ENCODE measurements at regions not wholly inside any gene's neighbourhood (a gene's known extent, or its start where the extent isn't known, plus 50 kb on each side); places are given as distances from the start of the nearest gene placed in this dataset.

- no peak for DNase-seq
Observed at GRCh38 chr5:3654515-3654914, 58.9 kb downstream of the IRX1 start.

DNA sequence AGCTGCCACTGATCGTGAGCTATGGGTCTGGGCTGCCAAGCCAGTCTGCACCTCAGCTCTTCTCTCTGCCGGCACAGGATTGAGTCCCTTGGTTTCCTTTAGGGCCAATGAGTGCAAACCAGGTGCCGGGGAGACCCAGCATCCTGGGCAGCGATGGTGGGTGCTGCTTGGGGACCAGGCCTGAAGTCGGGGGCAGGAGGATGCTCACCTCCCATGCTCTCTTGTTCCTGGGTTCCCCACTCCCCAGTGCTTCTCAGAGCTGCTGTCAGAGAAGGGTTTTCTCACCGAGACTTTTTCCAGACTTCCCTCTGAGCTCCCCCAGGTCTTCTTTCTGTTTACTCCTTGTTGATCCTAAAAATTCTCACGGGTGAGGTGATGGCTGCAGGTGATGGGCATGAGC lies 61.2 kb downstream of the IRX1 start:
- no peak for DNase-seq

- no peak for DNase-seq
Observed at GRCh38 chr5:3657364-3658022, 61.9 kb downstream of the IRX1 start.

- DNase-seq: no peak
Observed at GRCh38 chr5:3658929-3659328, 63.3 kb downstream of the IRX1 start.

GRCh38 chr5:3659907-3660306 lies 64.3 kb downstream of the IRX1 start:
- no peak for DNase-seq

DNA sequence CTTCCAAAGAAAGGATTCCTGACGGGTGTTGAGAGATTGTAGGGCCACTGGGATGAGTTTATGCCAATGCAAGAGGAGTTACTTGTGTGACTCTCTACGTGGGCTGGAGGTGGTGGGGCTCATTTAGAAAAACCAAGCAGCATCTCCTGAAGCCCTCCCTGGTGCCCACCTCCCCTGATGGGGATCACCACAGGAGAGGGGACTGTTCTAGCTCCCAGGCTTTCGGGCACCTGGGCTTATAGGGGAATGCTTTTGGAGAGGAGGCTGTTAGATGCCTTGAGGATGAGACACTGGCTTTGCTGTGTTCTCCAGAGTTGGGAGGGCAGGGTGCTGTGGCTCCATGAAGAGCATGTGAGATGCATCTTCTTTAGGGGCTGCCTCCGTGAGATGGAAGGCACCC lies 65.0 kb downstream of the IRX1 start:
- DNase-seq: no peak

DNA sequence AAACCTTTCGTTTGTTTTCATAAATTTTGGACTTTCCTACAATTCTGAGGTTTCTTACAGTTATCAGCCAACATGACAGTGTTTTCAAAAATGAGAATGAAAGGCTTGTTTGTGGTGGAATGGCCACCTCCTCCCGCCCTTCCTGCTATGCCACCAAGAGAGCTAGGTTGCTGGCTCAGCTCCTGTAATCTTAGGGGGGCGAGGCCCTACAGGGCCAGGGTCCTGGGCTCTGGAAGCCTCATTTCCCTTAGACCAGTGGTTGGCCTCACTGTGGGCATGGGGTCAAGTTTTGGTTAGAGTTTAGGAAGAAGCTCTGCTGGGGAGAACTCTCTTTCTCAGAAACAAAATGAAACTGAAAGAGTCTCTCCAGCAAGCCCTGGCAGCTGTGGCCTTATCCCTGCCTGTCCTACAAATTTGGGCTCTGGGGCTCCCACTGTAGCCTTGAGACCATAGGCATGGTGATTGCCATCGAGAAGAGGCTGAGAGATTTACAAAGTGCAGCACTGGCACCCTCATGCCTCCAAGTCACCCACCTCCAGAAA lies 66.2 kb downstream of the IRX1 start:
- DNase-seq: no peak

DNA sequence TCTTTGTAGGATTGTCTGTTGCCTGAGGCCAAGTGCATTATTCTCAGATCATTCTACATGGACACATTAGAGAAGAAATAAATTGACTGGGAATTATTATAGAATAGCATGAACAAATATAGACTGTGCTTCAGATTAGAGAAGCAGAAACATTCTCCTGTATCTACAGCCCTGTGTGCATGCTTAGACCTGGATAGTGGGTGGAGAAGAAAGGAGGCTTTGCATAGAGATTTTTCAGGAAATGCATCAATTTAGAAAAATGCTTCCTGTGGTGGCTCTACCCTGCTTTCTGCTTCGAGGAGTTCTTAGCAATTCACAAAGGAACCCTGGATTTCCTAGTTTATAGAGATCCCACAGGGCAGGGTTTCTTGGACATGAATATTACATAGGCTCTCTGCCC lies 66.7 kb downstream of the IRX1 start:
- no peak for DNase-seq

DNA sequence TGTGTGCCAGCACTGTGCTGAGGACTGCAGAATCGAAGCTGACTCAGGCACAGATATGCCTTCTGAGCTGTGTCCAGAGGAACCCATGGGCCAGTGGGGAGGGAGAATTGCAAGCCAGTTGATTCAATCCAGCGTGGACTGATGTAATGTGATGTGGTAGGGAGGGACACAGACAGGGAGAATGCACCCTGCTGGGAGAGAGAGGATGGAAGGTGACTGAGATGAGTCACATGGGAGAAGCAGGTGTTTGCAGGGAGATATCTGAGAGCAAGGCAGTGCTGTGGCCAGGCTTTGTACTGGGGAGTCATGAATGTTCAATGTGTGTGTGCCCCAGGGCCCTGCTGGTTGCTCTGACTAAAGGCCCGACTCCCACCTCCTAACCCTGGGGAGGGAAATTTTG lies 75.7 kb downstream of the IRX1 start:
- no peak for DNase-seq

GRCh38 chr5:3678801-3679200 lies 83.2 kb downstream of the IRX1 start:
- DNase-seq: no peak

DNA sequence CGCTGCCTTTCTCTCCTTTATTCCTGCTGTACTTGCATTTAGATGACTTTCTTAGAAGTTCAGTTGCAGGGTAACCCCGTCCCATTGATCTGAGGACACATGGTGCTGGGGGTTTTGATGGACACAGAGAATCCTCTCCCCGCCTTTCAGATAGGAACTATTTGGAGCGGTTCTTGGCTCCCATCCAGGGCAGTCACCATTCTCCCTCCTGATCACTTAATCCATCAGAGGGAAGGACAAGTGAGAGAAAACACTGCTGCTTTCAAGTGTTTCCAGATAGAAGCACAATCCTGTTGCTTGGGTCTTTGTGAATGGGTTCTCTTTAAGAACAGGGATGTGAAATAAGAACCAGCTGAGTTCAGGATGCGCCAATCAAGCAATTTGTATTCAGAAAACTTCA lies 85.2 kb downstream of the IRX1 start:
- DNase-seq: no peak

DNA sequence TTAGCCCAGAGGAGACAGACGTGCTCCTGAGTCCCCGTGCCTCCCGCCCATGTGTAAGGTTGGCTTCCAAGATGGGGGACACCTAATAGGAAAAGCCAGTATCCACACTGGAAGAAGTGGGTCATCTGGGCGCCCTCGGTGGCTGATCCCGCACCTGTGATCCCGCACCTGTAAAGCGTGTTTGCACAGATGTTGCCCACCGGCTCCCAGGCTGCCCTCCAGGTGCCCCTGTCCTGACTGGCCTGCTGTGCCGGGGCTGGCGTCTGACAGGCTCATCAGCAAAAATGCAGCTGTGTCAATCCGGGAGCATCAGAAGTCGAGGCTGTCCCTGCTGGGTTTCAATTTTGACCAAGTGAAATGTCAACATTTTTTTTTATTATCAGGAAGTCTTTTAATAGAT lies 88.5 kb downstream of the IRX1 start:
- DNase-seq: no peak

- no peak for DNase-seq
Observed at GRCh38 chr5:3684771-3685354, 89.2 kb downstream of the IRX1 start.

GRCh38 chr5:3694819-3695218 lies 99.2 kb downstream of the IRX1 start:
- no peak for DNase-seq

GRCh38 chr5:3695818-3696217 lies 100.2 kb downstream of the IRX1 start:
- no peak for DNase-seq

DNA sequence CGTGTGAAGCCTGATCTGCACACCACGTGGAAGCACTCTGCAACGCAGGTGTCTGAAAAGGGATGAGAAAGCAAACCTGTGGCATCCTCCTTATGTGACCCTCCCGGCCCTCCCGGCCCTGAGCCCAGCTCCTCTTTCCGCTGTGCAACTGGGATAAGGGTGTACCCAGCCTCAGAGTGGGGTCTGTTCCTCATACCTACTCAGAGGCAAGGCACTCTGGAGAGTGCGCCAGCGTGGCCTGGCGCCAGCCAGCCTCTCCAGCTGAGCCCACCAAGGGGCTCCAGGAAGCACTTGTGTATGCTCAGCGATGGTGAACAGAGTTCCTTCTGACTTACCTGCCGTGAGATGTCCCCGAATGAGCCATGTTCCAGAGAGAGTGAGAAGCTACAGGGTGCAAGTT lies 102.8 kb downstream of the IRX1 start:
- DNase-seq: no peak

DNA sequence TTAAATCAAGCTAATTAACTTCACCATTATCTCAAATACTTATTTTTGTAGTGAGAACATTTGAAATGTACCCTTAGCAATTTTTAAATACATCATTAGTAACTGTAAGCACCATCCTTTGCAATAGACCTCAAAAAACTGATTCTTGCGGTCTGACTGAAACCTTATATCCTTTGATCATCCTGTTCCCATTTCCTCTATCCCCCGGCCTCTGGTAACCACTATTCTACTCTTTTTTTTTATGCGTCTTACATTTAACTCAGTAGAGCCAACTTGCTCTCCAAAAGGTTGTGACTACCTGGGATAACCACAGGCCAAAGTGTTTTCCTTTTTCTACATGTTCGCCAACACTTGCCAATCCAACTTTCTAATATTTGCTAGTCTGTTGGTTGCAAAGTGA lies 106.1 kb downstream of the IRX1 start:
- no peak for DNase-seq

GRCh38 chr5:3704661-3705060 lies 109.0 kb downstream of the IRX1 start:
- no peak for DNase-seq

GRCh38 chr5:3709068-3709716 lies 113.6 kb downstream of the IRX1 start:
- no peak for DNase-seq

DNA sequence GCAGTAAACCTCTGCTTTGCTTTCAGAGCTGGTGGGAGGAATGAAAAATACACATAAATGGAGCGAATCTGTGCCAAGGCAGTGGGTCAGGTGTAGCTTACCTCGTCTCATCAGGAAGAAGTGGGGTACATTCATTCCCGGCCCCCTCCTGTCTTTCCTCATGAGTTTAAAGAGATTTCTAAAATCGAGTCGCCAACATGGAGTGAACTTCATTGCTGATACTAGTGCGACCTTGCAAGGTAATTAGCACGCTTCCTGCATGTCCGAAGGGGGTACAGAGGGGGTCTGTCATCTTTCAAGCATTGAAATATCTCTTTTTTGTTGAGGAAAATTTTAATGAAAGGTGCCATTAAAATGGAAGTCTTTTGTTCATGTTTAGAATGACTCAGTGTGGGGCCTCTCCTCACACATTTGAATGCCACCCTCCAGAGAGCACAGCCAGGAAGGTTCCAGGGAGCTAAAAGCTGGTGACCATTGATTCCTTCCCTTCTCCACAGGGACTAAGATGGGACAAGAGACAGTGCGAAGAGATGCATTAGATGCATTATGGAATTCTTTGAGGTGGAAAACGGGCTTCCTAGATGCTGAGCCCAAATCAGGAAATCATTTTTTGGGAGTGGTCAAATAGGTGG lies 114.2 kb downstream of the IRX1 start:
- no peak for DNase-seq

DNA sequence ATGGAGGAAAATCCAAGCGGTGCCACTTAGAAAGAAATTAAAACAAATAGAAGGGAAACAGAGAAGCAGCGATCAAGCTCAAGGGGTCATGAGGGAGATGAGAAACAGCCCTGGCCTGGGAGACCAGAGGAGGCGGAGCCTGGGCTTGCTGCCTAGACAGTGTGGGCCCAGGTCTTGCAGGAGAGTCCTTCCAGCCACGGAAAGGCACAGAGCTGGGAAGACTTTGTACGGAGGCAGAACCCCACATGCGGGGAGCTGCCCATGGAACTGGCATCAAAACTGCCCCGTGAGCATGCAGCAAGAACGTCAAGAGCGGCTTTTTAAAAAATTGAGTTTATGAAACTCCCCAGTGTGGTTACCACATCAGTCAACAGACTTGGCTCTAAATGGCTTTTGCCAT lies 119.4 kb downstream of the IRX1 start:
- no peak for DNase-seq

GRCh38 chr5:3729631-3730030 lies 134.0 kb downstream of the IRX1 start:
- no peak for DNase-seq

DNA sequence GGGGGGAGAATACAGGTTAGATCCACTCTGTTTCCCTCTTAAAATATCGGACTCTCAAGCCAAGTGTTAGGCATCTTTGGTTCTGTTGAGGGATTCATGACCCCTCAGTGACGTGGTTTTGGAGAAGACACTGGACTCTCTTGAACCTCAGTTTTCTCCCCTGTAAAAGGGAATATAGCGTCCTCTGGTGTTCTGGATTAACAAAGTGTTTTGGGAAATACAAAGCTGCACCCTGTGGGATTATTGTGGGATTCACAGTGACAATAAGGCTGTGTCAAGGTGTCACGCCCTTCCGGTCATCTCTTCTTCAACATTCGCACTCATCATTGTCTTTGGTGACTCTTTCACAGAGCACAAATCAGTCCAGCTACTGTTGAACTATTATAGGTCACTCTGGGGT lies 139.0 kb downstream of the IRX1 start:
- DNase-seq: no peak

- DNase-seq: no peak
Observed at GRCh38 chr5:3736466-3736865, 140.8 kb downstream of the IRX1 start.
